MM.1S (cell line): ENCODE measurements at regions not wholly inside any gene's neighbourhood (a gene's known extent, or its start where the extent isn't known, plus 50 kb on each side); places are given as distances from the start of the nearest gene placed in this dataset.

Experiments used
- EZH2 ChIP-seq: fragments of 300-600 bp; sonication (generic); optimal IDR thresholded peaks from 2 replicates; pipeline ENCODE3; 2017; ENCODE audit warnings: low read depth, mild to moderate bottlenecking, antibody characterized with exemption, low read length, mixed read lengths
- TF ChIP-seq, protein P1 (sequence below): fragments of 300-600 bp; sonication (generic); IDR thresholded peaks from 2 replicates; pipeline ENCODE4 v1.5.1; 2016; ENCODE audit warnings: antibody characterized with exemption, low read length, mixed read lengths

DNA sequence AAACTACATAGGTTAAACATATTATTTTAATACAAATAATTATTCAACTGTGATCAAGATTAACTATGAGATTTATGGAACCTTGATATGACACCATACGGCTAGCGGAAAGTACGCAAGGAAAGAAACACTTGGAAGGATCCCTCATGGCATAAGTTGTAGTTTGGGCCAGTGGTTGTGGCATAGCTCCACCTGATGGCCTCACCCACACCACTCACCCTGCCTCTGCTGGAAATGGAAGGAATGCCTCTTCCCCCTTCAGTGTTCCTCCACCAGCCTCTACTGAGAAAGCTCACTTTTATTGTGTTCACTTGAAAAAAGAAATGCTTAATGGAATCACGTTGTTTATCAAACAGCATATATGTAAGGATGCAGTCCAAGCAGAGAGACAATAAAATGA, 86.4 kb downstream of the BMP15 start:
- no peak for TF ChIP-seq EZH2
- TF ChIP-seq, protein P1, sequence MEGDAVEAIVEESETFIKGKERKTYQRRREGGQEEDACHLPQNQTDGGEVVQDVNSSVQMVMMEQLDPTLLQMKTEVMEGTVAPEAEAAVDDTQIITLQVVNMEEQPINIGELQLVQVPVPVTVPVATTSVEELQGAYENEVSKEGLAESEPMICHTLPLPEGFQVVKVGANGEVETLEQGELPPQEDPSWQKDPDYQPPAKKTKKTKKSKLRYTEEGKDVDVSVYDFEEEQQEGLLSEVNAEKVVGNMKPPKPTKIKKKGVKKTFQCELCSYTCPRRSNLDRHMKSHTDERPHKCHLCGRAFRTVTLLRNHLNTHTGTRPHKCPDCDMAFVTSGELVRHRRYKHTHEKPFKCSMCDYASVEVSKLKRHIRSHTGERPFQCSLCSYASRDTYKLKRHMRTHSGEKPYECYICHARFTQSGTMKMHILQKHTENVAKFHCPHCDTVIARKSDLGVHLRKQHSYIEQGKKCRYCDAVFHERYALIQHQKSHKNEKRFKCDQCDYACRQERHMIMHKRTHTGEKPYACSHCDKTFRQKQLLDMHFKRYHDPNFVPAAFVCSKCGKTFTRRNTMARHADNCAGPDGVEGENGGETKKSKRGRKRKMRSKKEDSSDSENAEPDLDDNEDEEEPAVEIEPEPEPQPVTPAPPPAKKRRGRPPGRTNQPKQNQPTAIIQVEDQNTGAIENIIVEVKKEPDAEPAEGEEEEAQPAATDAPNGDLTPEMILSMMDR = no peak
